ENCODE measurements at regions not wholly inside any gene's neighbourhood (a gene's known extent, or its start where the extent isn't known, plus 50 kb on each side); places are given as distances from the start of the nearest gene placed in this dataset.

DNA sequence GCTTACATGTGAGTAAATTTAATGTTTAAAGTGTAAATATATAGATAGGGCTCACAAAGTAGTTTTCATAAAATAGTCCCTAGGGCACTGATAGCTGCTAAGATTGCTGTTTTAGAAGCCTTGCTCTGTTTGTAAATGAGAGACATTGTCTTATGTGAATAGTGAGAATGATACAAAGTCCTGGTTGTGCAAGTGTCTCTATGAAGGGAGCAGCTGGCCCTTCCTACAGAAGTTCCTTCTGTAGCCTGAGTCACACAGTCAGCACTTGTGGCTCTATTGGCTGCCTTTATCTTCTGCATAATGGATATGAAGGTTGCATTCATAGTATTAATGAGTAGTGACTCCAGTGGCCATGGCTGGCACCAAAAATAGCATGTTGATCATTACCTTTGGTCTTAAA lies 279.7 kb downstream of the OSR1 start:
- H3K36me3 ChIP-seq (ENCODE audit: insufficient read depth, low read length), result no peaks in the 10 kb centered on the region
- no peak overlapping the region for H2AFZ ChIP-seq (ENCODE audit: low read length)
- H3K4me3 ChIP-seq (ENCODE audit: low read length, poor library complexity, severe bottlenecking), result no peak overlapping the region

DNA sequence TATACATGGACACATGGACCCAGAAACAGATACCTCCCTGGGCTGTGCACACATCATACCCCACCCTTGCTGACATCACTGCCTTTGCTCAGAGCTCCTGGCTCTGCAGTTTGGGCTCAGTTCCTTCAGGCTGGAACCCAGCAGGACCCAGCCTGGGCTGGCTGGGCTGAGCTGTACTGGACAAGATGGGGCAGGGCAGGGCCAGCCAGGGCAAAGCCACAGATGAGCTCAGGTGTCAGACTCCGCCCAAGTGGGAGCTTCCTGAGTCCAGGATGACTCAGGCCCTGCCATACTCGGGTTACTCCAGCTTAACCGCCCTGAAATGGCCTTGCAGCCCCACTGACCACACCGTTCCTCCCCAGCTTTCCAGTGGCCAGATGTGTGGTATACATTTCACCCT lies 284.9 kb downstream of the OSR1 start:
- Histone ChIP-seq H3K9me2 (replicated peaks; ENCODE audit: low read depth, low read length) (no peaks in the 10 kb centered on the region), H2AFZ (ENCODE audit: low read length) (no peak overlapping the region), H3K9ac (ENCODE audit: low read depth, low read length, poor library complexity, severe bottlenecking) (no peak overlapping the region), H3K79me2 (ENCODE audit: insufficient read depth, low read length) (no peaks in the 10 kb centered on the region), H3K4me3 (ENCODE audit: low read length, poor library complexity, severe bottlenecking) (no peak overlapping the region), H3K4me2 (ENCODE audit: low read depth, low read length, poor library complexity, severe bottlenecking) (no peak overlapping the region), H4K20me1 (ENCODE audit: insufficient read depth, low read length, poor library complexity, severe bottlenecking) (no peaks in the 10 kb centered on the region), H3K4me1 (ENCODE audit: insufficient read depth, low read length, poor library complexity, severe bottlenecking) (no peaks in the 10 kb centered on the region), H3K9me3 (ENCODE audit: insufficient read depth, low read depth, low read length) (no peaks in the 10 kb centered on the region), H3F3A (ENCODE audit: low read depth) (no peaks in the 10 kb centered on the region), H3K36me3 (ENCODE audit: insufficient read depth, low read length) (no peaks in the 10 kb centered on the region), H3K27me3 (ENCODE audit: insufficient read depth, low read length, poor library complexity, severe bottlenecking) (no peaks in the 10 kb centered on the region)
- TF ChIP-seq, protein P1, sequence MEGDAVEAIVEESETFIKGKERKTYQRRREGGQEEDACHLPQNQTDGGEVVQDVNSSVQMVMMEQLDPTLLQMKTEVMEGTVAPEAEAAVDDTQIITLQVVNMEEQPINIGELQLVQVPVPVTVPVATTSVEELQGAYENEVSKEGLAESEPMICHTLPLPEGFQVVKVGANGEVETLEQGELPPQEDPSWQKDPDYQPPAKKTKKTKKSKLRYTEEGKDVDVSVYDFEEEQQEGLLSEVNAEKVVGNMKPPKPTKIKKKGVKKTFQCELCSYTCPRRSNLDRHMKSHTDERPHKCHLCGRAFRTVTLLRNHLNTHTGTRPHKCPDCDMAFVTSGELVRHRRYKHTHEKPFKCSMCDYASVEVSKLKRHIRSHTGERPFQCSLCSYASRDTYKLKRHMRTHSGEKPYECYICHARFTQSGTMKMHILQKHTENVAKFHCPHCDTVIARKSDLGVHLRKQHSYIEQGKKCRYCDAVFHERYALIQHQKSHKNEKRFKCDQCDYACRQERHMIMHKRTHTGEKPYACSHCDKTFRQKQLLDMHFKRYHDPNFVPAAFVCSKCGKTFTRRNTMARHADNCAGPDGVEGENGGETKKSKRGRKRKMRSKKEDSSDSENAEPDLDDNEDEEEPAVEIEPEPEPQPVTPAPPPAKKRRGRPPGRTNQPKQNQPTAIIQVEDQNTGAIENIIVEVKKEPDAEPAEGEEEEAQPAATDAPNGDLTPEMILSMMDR (conservative IDR thresholded peaks at IDR 0.05; ENCODE audit: low read length), result no peak
- TF ChIP-seq EZH2phosphoT487 (IDR thresholded peaks at IDR 0.05; ENCODE audit: borderline replicate concordance), result no peak

More for the DNA sequence above, 279.7 kb downstream of the OSR1 start:
- Histone ChIP-seq H3K4me2 (ENCODE audit: low read depth, low read length, poor library complexity, severe bottlenecking) (no peak overlapping the region), H3K79me2 (ENCODE audit: insufficient read depth, low read length) (no peaks in the 10 kb centered on the region), H3K9me2 (replicated peaks; ENCODE audit: low read depth, low read length) (no peaks in the 10 kb centered on the region), H3K9ac (ENCODE audit: low read depth, low read length, poor library complexity, severe bottlenecking) (no peak overlapping the region), H3K4me1 (ENCODE audit: insufficient read depth, low read length, poor library complexity, severe bottlenecking) (no peaks in the 10 kb centered on the region), H3K27me3 (ENCODE audit: insufficient read depth, low read length, poor library complexity, severe bottlenecking) (no peaks in the 10 kb centered on the region), H3K9me3 (ENCODE audit: insufficient read depth, low read depth, low read length) (no peaks in the 10 kb centered on the region), H3F3A (ENCODE audit: low read depth) (no peaks in the 10 kb centered on the region), H4K20me1 (ENCODE audit: insufficient read depth, low read length, poor library complexity, severe bottlenecking) (no peaks in the 10 kb centered on the region)
- TF ChIP-seq EZH2phosphoT487 (IDR thresholded peaks at IDR 0.05; ENCODE audit: borderline replicate concordance), result no peak
- TF ChIP-seq, protein P1 (conservative IDR thresholded peaks at IDR 0.05; ENCODE audit: low read length), result no peak

DNA sequence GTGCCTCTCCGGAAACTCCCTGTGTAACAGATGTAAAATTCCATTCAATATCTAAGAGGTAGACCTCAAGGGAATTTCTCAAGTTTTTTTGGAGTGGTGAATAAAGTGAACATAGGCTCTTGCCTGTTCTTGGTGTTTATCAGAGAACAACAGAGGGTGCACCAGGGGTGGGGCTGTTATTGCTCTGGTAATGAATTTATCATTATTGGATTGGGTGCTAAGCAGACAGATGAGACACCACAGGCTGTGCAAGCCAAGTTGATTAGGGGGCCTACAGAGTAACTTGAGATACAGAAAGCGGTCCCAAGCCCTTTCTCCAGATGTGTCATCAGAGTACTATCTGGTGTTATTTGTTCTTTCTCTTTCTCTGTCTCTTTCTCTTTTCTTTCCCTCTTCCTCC lies 286.3 kb downstream of the OSR1 start:
- H3K36me3 ChIP-seq (ENCODE audit: insufficient read depth, low read length), result no peaks in the 10 kb centered on the region
- no peak overlapping the region for H3K4me3 ChIP-seq (ENCODE audit: low read length, poor library complexity, severe bottlenecking)
- no peak overlapping the region for H3K4me2 ChIP-seq (ENCODE audit: low read depth, low read length, poor library complexity, severe bottlenecking)
- no peaks in the 10 kb centered on the region for H3K27me3 ChIP-seq (ENCODE audit: insufficient read depth, low read length, poor library complexity, severe bottlenecking)
- H3K9me3 ChIP-seq (ENCODE audit: insufficient read depth, low read depth, low read length), result no peaks in the 10 kb centered on the region
- H3K9ac ChIP-seq (ENCODE audit: low read depth, low read length, poor library complexity, severe bottlenecking), result no peak overlapping the region
- H3K79me2 ChIP-seq (ENCODE audit: insufficient read depth, low read length), result no peaks in the 10 kb centered on the region
- H3F3A ChIP-seq (ENCODE audit: low read depth), result no peaks in the 10 kb centered on the region
- no peak overlapping the region for H2AFZ ChIP-seq (ENCODE audit: low read length)
- no peaks in the 10 kb centered on the region for H4K20me1 ChIP-seq (ENCODE audit: insufficient read depth, low read length, poor library complexity, severe bottlenecking)
- no peaks in the 10 kb centered on the region for H3K4me1 ChIP-seq (ENCODE audit: insufficient read depth, low read length, poor library complexity, severe bottlenecking)
- TF ChIP-seq EZH2phosphoT487 (IDR thresholded peaks at IDR 0.05; ENCODE audit: borderline replicate concordance), result no peak
- TF ChIP-seq, protein P1 (conservative IDR thresholded peaks at IDR 0.05; ENCODE audit: low read length), result no peak
- H3K9me2 ChIP-seq (replicated peaks; ENCODE audit: low read depth, low read length), result no peaks in the 10 kb centered on the region

Measured in Loucy (cell line).